GM19372 (cell line): ENCODE measurements at regions not wholly inside any gene's neighbourhood (a gene's known extent, or its start where the extent isn't known, plus 50 kb on each side); places are given as distances from the start of the nearest gene placed in this dataset.

ENCODE experiments used
- ATAC-seq: cut with Tn5 transposase; IDR thresholded peaks from one replicate; pipeline ENCODE4 v1.9.1; 2021; ENCODE audit warnings: mild to moderate bottlenecking, low read depth, moderate library complexity; ENCODE audit not compliant: unreplicated experiment

- ATAC-seq: no peak
These were observed 155.5 kb upstream of the TMPO start for GRCh38 chr12:98359856-98360255.

GRCh38 chr12:98360401-98360800 lies 155.0 kb upstream of the TMPO start:
- no peak for ATAC-seq

DNA sequence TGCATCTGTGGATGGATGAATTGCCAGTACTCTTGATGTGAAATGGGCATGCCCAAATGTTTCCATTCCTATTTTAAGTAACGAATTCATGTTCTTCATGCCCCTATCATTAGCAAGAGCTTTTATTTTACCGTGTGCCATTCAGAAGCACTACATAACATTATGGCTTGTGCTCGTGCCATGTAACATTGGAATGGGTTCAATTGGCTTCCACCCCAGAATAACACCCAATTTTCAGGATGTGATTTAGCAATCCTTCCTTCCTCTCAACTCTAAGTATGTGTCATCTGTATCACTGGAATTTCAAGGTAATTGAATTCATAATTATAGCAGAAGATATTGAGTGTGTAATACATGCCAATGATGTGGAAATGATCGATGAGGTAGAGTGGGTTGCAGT lies 145.8 kb upstream of the TMPO start:
- ATAC-seq: no peak

GRCh38 chr12:98370976-98371375 lies 144.4 kb upstream of the TMPO start:
- ATAC-seq: no peak

GRCh38 chr12:98371419-98371818 lies 144.0 kb upstream of the TMPO start:
- ATAC-seq: no peak

- peak; percentile 21 for ATAC-seq
These were observed 142.9 kb upstream of the TMPO start for GRCh38 chr12:98372340-98373024.

DNA sequence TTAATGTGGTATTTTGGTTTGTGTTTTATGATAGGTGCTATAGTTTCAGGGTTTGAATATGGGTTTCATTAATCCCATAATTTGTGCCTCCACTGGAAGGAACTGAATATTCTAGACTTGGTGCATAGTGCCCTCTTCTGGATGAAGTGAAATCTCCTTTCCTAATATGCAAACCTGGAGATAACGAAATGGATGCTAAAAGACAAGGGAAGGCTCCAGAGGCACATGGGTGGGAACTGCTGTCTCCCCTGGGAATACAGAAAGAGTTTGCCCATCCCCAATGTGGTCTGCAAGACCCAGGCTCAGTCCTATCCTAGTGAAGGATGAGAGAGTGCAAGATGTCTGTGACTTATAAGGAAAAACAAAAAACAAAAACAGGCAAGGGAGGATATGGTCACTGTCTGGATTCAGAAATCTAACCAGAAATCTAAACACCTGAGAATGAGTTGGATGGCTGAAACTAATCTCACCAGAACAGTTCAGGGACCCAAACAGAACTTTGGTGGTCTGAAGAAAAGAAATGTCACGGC lies 142.3 kb upstream of the TMPO start:
- peak; percentile 61 for ATAC-seq

GRCh38 chr12:98374007-98374406 lies 141.4 kb upstream of the TMPO start:
- no peak for ATAC-seq

GRCh38 chr12:98379106-98379505 lies 136.3 kb upstream of the TMPO start:
- ATAC-seq: no peak

GRCh38 chr12:98385641-98386040 lies 129.7 kb upstream of the TMPO start:
- no peak for ATAC-seq

- ATAC-seq: no peak
These were observed 127.9 kb upstream of the TMPO start for GRCh38 chr12:98387444-98387843.

DNA sequence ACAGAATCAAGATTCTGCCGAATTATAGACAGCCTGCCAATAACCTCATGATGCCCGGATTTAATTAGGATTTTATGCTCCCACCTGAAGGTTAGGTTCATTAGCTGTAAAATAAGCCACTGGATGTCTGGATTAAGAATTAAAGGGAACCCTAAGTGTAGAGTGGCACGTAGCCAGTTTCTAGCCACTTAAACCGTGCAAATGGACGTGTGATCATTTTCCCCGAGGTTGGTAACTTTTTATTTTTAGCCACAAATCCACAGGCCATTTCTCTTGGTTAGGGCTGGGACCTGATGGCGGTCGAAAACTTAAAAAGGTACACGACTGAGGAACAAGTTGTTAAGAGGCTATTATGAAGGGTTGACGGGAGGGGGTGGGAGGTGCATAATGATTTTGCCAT lies 127.3 kb upstream of the TMPO start:
- no peak for ATAC-seq

GRCh38 chr12:98389593-98389992 lies 125.8 kb upstream of the TMPO start:
- ATAC-seq: no peak

DNA sequence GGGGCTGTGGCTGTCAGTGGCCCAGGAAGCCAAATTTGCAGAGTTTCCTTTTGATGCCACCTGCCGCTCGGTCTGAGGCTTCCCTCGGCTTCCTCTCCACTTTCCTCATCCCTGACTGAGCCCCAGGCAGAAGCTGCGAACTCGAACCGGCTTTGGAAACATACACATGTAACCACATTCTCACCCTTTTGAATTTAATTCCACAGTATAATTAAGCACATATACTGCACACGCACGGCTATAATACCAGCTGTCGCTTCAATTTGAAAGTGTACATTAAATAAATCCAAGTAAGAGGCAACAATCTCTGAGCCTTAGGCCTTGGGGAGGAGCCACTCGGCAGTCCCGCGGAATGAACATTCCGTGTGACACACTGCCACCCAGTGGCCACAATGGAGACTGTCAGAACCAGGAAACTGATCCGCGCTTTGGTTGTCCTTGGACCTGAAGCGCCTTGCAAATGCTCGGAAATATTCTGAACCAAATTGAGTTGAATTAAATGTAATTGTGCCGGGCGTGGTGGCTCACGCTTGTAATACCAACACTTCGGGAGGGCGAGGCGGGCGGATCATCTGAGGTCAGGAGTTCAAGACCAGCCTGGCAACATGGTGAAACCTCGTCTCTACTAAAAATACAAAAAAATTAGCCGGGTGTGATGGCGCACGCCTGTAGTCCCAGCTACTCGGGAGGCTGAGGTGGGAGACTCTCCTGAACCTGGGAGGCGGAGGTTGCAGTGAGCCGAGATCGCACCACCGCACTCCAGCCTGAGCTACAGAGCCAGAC lies 117.9 kb upstream of the TMPO start:
- peak; percentile 87 for ATAC-seq

GRCh38 chr12:98399532-98399931 lies 115.9 kb upstream of the TMPO start:
- peak; percentile 39 for ATAC-seq

GRCh38 chr12:98401427-98401826 lies 114.0 kb upstream of the TMPO start:
- ATAC-seq: no peak

GRCh38 chr12:98402091-98402490 lies 113.3 kb upstream of the TMPO start:
- ATAC-seq: no peak

DNA sequence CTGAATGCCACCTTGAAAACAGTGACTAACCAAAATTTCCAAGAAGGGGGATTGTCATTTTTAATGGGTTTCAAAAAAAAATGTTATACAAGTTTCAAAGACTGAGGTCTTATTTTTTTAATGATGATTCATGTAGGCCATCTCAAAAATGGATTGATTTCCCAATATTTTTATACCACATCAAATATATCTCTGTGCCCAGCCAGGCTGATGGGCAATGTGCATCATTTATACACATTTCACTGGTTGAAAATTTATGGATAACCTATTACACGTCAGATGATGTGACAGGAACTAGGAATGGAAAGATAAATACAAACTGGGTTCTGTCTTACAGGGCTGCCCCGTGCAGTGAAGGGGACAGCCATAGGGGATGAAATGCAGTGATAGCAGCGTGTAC lies 112.7 kb upstream of the TMPO start:
- ATAC-seq: no peak

DNA sequence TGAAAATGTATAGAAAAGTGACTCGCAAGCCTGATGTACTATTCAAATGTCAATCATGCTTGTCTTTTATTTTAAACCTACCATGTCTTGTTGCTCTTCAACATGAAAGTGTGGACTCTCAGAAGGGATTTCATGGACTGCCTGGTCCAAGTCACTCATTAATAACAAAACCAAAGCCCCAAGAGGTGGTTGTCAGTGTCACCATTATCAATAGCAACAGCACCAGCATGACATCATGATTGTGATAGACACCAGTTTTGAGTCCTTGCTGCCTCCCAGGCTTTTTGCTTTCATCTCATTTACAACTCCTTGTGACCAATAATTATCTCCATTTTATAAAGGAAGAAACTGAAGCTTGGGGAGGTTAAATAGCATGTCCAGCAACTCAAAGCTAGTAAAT lies 112.0 kb upstream of the TMPO start:
- ATAC-seq: no peak

DNA sequence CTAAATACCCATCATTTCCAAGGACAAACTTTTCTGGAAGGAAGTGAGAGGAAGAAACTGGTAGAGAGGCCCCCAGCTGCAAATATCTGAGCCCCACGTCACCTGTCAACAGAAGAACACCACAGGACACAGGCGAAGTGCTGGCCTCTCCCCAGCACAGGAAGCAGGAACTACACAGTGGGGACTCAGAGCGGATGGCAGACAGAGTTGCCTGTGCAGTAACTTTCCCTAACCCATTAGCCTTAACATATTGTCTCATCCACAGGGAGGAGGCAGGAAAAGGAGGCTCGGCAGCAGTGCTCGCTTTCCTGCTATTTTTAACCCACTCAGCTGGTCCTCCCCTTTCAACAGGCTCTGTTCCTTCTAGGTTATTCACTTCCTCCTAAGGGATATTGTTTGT lies 111.5 kb upstream of the TMPO start:
- peak; percentile 34 for ATAC-seq

GRCh38 chr12:98405805-98406366 lies 109.5 kb upstream of the TMPO start:
- ATAC-seq: no peak

GRCh38 chr12:98406378-98406777 lies 109.0 kb upstream of the TMPO start:
- ATAC-seq: no peak
